ENCODE measurements at regions not wholly inside any gene's neighbourhood (a gene's known extent, or its start where the extent isn't known, plus 50 kb on each side); places are given as distances from the start of the nearest gene placed in this dataset.

DNA sequence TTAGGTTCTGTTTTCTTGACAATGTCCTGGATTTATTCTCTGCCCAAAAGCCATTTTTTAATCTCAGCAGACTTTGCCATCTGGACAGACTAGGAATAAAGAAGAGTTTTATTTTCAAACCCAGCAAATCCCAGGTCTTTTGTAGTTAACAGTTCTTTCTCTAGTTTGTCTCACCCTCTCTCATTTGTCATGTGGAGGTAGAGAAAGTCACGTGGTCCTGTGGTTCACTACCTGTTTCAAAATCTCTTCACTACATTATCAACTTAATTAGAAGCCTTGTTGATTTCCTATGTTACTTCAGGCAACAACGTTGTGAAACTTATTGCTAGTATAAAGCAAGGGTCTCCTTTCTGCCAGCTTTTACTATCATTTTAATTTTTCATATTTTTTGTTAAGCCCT lies 1222.6 kb downstream of the EFNB2 start:
- H3K4me3 ChIP-seq (ENCODE audit: low read depth, low read length), result no peak overlapping the region

GRCh38 chr13:105311094-105311493 lies 1224.4 kb downstream of the EFNB2 start:
- no peak overlapping the region for H3K4me3 ChIP-seq (ENCODE audit: low read depth, low read length)

GRCh38 chr13:105307776-105308175 lies 1227.7 kb downstream of the EFNB2 start:
- H3K4me3 ChIP-seq (ENCODE audit: low read depth, low read length), result no peak overlapping the region

GRCh38 chr13:105297839-105298238 lies 1237.6 kb downstream of the EFNB2 start:
- no peak overlapping the region for H3K4me3 ChIP-seq (ENCODE audit: low read depth, low read length)

DNA sequence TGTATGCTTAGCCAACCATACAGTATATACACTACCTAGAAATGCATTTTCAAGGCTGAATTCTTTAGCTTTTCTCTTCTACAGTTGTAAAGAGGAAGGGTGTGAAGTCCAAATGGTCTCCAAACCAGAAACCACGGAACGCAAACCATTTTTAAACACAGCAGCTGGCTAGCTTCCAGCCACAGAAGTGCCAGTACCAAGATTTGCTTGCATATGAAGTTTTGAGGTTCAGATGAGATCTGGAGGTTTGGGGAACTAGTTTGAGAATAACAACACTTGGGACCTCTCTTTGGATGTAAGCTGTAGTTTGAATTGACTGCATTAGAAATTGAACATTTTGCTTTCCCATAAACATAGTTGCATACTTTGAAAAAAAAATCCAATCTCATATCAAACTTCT lies 1243.5 kb downstream of the EFNB2 start:
- H3K4me3 ChIP-seq (ENCODE audit: low read depth, low read length), result no peak overlapping the region

DNA sequence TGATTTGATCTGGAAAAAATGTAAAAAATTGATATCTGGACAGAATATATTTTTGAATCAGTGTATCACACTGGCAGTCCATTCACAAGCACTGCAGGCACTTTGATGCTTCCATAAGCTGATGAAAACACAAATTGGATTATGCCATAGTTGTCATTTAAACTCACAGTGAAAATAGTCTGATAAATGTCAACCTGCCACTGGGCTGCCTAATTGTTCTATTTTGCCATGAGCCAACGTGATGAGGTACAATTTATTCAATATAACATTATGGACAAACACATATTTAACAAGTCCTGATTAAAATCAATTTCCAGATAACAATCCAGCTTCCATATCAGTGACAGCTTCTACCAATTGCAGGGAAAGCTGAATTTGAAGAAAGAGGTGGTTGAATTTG lies 1244.9 kb downstream of the EFNB2 start:
- no peak overlapping the region for H3K4me3 ChIP-seq (ENCODE audit: low read depth, low read length)

- no peak overlapping the region for H3K4me3 ChIP-seq (ENCODE audit: low read depth, low read length)
Observed at GRCh38 chr13:105285526-105285925, 1249.9 kb downstream of the EFNB2 start.

GRCh38 chr13:105282406-105283285 lies 1252.8 kb downstream of the EFNB2 start:
- H3K4me3 ChIP-seq (ENCODE audit: low read depth, low read length), result no peak overlapping the region

DNA sequence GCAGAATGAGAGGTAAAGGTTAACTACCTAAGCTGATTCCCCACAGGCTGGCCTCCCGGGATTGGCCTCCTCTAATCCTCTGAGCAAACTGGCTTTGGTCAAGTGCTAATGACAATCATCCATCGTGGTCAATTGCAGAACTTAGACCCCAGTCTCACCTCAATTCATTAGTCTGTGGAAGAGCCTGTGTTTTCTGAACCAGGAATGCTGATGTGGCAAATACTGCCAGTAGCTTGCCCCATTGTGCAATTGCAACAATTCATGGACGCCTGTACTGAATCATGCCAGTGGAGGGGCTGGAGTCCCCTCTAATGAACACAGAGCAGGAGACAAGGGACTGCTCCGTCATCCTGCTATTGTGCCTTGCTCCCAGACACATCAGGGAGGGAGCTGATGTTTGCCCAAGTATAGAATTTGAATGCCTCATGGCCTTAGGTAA lies 1256.5 kb downstream of the EFNB2 start:
- H3K4me3 ChIP-seq (ENCODE audit: low read depth, low read length), result no peak overlapping the region

DNA sequence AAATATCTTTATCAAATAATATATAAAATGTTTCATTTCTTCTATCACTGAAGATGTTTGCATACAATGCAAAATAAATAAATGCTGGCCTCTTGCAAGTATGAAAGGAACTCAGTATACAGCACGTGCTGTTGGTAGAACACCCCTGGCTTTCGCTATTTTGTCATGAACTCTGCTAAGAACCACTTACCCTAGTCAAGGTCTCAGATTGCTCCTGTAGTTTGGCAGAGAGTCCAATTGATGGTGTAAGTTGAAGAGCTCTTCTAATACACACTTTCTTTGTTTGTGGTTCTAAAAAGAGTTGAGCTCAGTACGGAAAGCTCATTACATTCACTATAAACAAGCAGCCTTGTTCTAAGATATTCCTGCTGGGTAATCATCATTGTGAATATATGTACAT lies 1258.9 kb downstream of the EFNB2 start:
- H3K4me3 ChIP-seq (ENCODE audit: low read depth, low read length), result no peak overlapping the region

GRCh38 chr13:105273665-105274222 lies 1261.7 kb downstream of the EFNB2 start:
- H3K4me3 ChIP-seq (ENCODE audit: low read depth, low read length), result no peak overlapping the region

DNA sequence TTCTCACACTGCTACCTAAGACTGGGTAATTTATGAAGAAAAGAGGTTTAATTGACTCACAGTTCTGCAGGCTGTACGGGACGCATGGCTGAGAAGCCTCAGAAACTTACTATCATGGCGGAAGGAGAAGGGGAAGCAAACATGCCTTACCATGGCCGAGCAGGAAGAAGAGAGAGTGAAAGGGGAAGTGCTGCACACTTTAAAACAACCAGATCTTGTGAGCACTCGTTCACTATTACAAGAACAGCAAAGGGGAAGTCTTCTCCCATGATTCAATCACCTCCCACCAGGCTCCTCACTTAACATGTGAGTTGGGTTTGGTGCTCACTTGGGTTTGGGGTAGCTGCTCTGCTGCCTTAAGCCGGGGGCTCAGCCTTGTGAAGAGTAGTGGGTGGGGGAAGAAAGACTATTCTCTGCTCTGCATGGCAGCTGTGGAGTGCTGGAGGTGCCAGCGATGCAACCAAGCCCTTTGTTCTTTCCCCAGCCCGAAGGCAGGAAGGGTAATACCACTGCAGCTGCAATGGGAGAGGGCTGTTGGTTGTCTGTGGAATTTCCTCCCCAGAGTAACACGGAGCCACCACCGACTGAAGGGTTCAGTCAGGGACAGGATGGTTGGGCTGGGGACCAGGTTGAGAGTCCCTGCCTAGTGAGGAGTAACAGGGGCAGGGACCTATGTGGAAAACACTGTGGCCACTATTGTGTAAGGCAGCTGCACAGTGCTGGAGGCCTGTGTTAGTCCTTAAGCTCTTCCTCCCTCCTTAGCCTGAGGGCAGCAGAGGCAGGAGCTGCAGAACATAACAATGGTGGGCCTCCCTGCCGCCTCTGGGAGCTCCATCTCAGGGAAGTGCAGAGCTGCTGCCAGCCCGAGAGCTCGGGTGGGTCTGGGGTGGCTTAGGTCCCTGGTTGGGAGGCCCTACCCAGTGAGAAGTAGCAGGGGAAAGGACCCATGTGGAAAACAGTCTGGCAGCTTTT lies 1262.5 kb downstream of the EFNB2 start:
- no peak overlapping the region for H3K4me3 ChIP-seq (ENCODE audit: low read depth, low read length)

DNA sequence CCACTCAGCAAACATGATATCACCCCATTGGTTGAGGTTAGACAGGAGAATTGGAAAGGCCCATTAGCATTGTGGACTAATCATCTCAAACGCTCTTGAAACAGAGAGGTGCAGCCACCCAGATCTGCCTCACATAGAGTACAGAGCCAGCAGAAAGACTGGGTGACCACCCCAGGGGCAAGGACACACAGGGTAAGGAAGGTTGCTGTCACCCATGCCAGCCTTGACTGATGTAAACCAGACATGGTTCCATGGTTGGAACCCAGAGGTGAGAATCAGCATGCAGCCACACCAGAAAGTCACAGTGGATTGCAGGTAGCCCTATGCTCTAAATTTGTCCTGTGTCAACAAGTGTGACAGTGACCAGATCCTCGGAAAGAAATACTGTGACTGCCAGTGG lies 1268.8 kb downstream of the EFNB2 start:
- no peak overlapping the region for H3K4me3 ChIP-seq (ENCODE audit: low read depth, low read length)

DNA sequence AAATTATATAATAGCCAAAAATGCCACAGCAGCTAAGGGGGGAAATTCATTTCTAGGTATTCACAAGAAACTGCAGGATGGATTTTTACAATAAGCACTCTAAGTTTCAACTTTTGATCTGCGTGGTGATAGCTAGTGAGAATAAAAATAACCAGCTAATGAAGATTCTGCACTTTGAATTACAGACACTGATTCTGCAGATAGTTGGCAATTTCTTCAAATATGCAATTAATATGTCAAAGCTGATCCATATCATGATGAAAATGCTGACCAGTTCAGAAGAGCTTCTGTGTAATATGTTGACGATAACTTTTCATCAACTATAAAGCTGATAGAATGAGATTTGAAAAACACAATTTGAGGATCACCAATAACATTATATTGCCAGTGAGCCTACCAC lies 1272.9 kb downstream of the EFNB2 start:
- no peak overlapping the region for H3K4me3 ChIP-seq (ENCODE audit: low read depth, low read length)

- no peak overlapping the region for H3K4me3 ChIP-seq (ENCODE audit: low read depth, low read length)
Observed at GRCh38 chr13:105259426-105259825, 1276.0 kb downstream of the EFNB2 start.

DNA sequence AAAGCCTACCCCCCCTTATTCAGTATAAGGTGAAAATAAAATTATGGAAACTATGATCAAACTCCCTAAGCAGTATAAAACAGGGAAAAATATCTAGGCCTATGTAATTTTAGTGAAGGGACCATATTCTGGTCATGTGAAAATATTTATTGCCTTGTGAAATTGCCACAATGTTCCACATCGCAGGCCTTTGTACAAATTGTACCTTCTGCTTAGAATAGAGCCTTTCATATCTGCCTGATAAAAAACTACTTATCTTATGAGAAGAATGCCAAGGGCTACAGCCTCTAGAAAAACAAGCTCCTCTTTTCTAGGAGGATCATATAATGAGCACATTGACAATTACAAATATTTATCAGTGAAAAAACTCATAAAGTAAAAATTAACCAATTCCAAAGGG lies 1280.0 kb downstream of the EFNB2 start:
- no peak overlapping the region for H3K4me3 ChIP-seq (ENCODE audit: low read depth, low read length)

- H3K4me3 ChIP-seq (ENCODE audit: low read depth, low read length), result no peak overlapping the region
Observed at GRCh38 chr13:105251293-105251692, 1284.2 kb downstream of the EFNB2 start.

- H3K4me3 ChIP-seq (ENCODE audit: low read depth, low read length), result no peak overlapping the region
Observed at GRCh38 chr13:105247830-105248229, 1287.6 kb downstream of the EFNB2 start.

DNA sequence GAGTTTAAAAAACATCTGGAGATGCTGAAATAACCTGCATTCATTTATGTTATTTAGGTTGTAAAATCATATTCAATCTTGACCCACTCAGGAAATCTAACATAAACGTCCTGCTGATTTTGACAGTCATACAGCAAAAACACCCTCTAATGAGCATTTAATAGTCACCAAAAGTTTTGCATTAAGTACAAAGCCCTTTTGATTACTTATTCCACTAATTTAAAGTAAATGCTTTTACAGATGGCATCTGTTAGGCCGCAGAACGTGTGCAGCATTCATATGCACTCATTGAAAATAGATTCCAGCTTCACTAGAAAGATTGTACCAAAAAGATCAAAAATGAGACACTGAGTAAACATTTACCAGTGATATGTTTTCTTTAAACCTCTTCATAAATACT lies 1295.1 kb downstream of the EFNB2 start:
- no peak overlapping the region for H3K4me3 ChIP-seq (ENCODE audit: low read depth, low read length)

DNA sequence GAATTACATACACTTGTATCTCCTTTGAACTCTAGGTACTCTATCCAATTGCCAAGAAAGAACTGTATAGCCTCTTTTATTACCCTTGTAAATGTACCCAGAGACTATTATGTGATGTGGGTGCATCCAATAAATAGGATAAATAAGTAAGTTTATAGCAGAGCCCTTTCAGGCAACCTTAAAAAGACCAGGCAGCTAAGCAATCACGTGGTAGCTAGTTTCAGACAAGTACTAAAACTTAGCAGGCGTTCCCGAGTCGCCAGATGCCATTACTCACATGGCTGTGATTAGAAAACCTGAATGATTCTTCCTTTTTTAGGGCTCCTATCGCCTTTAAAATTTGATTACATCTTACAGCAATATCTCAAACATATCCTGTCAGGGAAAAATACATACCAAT lies 1303.0 kb downstream of the EFNB2 start:
- no peak overlapping the region for H3K4me3 ChIP-seq (ENCODE audit: low read depth, low read length)

GRCh38 chr13:105232006-105232405 lies 1303.5 kb downstream of the EFNB2 start:
- no peak overlapping the region for H3K4me3 ChIP-seq (ENCODE audit: low read depth, low read length)

Data from iPS-11a (cell line).